Testis (tissue), 2 donors: ENCODE measurements at regions not wholly inside any gene's neighbourhood (a gene's known extent, or its start where the extent isn't known, plus 50 kb on each side); places are given as distances from the start of the nearest gene placed in this dataset.

Source experiments
- POLR2A ChIP-seq: fragments of 450-650 bp; IDR thresholded peaks from one replicate; pipeline ENCODE4 v1.6.1; 2017; ENCODE audit warnings: antibody characterized with exemption, mild to moderate bottlenecking, moderate library complexity
- TF ChIP-seq, protein P1 (sequence below), 3 experiments: fragments of 450-650 bp in 2 of 3; fragments of 200-600 bp in 1 of 3; sonication (generic) in 1 of 3; IDR thresholded peaks; one replicate each; pipeline ENCODE4 v1.5.1; 2016 to 2019; ENCODE audit warnings: antibody characterized with exemption in 3 of 3, mild to moderate bottlenecking in 2 of 3, moderate library complexity in 1 of 3

DNA sequence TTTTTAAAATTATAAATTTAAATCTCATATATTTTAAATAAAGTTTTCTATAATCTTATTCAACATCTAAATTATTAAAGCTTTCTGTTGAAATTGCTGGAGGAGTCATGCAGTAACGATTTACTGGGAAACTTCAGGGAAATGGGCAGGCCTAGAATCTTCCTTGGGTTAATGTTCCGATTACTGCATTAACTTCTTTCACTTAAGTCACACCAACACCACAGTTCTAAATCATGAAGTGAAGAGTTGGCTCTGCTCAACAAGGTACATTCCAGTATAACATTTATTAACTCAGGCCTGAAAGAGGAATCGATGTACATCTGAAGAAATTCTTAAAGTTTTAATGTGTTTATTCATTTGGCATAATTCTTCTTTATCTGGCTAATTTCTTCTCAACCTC is 244.3 kb downstream of the CCER1 start:
- TF ChIP-seq, protein P1, sequence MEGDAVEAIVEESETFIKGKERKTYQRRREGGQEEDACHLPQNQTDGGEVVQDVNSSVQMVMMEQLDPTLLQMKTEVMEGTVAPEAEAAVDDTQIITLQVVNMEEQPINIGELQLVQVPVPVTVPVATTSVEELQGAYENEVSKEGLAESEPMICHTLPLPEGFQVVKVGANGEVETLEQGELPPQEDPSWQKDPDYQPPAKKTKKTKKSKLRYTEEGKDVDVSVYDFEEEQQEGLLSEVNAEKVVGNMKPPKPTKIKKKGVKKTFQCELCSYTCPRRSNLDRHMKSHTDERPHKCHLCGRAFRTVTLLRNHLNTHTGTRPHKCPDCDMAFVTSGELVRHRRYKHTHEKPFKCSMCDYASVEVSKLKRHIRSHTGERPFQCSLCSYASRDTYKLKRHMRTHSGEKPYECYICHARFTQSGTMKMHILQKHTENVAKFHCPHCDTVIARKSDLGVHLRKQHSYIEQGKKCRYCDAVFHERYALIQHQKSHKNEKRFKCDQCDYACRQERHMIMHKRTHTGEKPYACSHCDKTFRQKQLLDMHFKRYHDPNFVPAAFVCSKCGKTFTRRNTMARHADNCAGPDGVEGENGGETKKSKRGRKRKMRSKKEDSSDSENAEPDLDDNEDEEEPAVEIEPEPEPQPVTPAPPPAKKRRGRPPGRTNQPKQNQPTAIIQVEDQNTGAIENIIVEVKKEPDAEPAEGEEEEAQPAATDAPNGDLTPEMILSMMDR (IDR thresholded peaks at IDR 0.05) = no peak
- TF ChIP-seq POLR2A = no peak
